ENCODE measurements at regions not wholly inside any gene's neighbourhood (a gene's known extent, or its start where the extent isn't known, plus 50 kb on each side); places are given as distances from the start of the nearest gene placed in this dataset.

DNA sequence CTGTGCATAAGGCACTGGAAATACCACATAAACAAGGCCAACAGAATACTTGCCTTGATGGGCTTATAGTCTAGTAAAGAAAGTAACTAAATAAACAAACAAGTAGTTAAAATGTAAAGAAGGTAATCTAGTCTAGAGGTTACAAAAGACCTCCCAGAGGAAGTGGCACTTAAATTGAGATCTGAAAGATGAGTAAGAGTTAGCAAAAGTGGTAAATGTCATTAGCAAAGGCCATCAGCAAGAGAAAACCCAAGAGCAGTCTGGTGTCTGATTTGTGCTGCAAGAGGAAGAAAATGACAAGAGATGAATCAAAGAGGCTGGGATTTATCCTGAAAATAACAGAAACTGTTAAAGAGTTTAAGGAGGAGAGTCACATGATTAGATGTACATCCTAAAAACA, 96.6 kb upstream of the SMLR1 start:
- Histone ChIP-seq H3K36me3 (ENCODE audit: insufficient read depth, low read length) (no peaks in the 10 kb centered on the region), H3K4me3 (ENCODE audit: low read length in 2 of 2) (no peak overlapping the region), H3K27me3 (ENCODE audit: insufficient read depth, low read length) (no peaks in the 10 kb centered on the region), H3K4me1 (ENCODE audit: insufficient read depth, low read length) (no peaks in the 10 kb centered on the region), H3K27ac (ENCODE audit: low read depth, low read length) (no peak overlapping the region), H3K9me3 (ENCODE audit: control insufficient read depth in 1 of 2, low read length in 2 of 2) (no peaks in the 10 kb centered on the region)
- Mint-ChIP-seq H3K4me3 (no peak overlapping the region), H3K27ac (peak overlapping the region in 1 of 7 donors; percentile 43), H3K27me3 (peaks cover 0 to 1% of the 10 kb centered on the region in 2 donors), H3K36me3 (no peaks in the 10 kb centered on the region), H3K9me3 (peaks cover 0 to 6% (median 0%) of the 10 kb centered on the region in 8 donors), H3K4me1 (peaks cover 2 to 6% (median 4%) of the 10 kb centered on the region in 4 donors)
- intact Hi-C loops (cut with micrococcal nuclease), result no loop called here
- DNase-seq, result no peak
- POLR2A ChIA-PET (ENCODE audit: partially characterized antibody), result interaction anchor here (0.7 kb wide), 1 partner anchor 32 kb away, joined by 3 read pairs; no protein-coding TSS in a partner anchor
- CTCF ChIA-PET (ENCODE audit: partially characterized antibody), result interaction anchor here (1.1 kb wide), 1 partner anchor 32 kb away, joined by 3 read pairs; no protein-coding TSS in a partner anchor

DNA sequence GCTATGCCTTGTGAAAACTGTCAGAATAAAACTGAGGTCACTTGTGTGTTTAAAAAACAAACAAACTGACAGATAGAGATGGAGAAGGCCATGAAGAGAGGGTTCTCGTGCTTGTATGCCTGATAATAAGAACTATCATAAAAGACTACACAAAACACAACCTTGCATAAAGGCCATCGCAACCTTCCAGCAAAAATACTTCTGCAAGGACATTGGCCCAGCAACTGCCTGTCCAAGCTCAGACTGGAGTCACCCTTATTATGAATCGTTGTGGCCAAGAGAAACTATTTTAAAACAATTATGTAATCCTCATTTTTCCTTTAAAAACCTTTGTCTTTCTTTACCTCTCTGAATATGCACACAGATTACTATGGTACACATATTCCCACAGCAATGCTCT, 93.0 kb upstream of the SMLR1 start:
- H3K36me3 ChIP-seq (ENCODE audit: insufficient read depth, low read length), result no peaks in the 10 kb centered on the region
- H3K4me1 ChIP-seq (ENCODE audit: insufficient read depth, low read length), result no peaks in the 10 kb centered on the region
- Mint-ChIP-seq H3K27ac (no peak overlapping the region), H3K4me3 (no peak overlapping the region), H3K4me1 (peaks cover 2 to 5% (median 4%) of the 10 kb centered on the region in 4 donors), H3K36me3 (no peaks in the 10 kb centered on the region), H3K27me3 (no peaks in the 10 kb centered on the region), H3K9me3 (peaks cover 0 to 2% (median 0%) of the 10 kb centered on the region in 8 donors)
- no peak overlapping the region for H3K27ac ChIP-seq (ENCODE audit: low read depth, low read length)
- POLR2A ChIA-PET (ENCODE audit: partially characterized antibody), result no interaction called here
- CTCF ChIA-PET (ENCODE audit: partially characterized antibody), result no interaction called here
- no peaks in the 10 kb centered on the region for H3K9me3 ChIP-seq (ENCODE audit: control insufficient read depth in 1 of 2, low read length in 2 of 2)
- intact Hi-C loops (cut with micrococcal nuclease), result no loop called here
- H3K27me3 ChIP-seq (ENCODE audit: insufficient read depth, low read length), result no peaks in the 10 kb centered on the region
- DNase-seq, result no peak
- H3K4me3 ChIP-seq (ENCODE audit: low read length in 2 of 2), result no peak overlapping the region

DNA sequence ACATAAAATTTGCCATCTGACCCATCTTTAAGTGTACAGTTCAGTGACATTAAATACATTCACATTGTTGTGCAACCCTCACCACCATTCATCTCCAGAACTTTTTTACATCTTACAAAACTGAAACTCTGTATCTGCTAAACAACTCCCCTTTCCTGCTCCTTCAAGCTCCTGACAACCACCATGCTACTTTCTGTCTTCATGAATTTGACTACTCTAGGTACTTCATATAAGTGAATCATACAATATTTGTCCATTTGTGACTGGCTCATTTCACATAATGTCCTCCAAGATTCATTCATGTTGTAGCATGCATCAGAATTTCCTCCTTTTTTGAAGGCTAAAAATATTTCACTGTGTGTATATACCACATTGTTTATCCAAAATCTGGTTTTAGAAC, 86.9 kb upstream of the SMLR1 start:
- H3K4me3 Mint-ChIP-seq, result no peak overlapping the region
- POLR2A ChIA-PET (ENCODE audit: partially characterized antibody), result no interaction called here
- no peaks in the 10 kb centered on the region for H3K4me1 ChIP-seq (ENCODE audit: insufficient read depth, low read length)
- CTCF ChIA-PET (ENCODE audit: partially characterized antibody), result interaction anchor here (0.6 to 1.2 kb wide), 2 partner anchors 25 to 42 kb away, joined by 3 read pairs; no protein-coding TSS in a partner anchor
- H3K27me3 Mint-ChIP-seq, result peaks cover 2 to 11% of the 10 kb centered on the region in 2 donors
- no peak overlapping the region for H3K4me3 ChIP-seq (ENCODE audit: low read length in 2 of 2)
- no peaks in the 10 kb centered on the region for H3K9me3 Mint-ChIP-seq
- H3K36me3 ChIP-seq (ENCODE audit: insufficient read depth, low read length), result no peaks in the 10 kb centered on the region
- H3K9me3 ChIP-seq (ENCODE audit: control insufficient read depth in 1 of 2, low read length in 2 of 2), result no peaks in the 10 kb centered on the region
- DNase-seq, result no peak
- intact Hi-C loops (cut with micrococcal nuclease), result no loop called here
- H3K27me3 ChIP-seq (ENCODE audit: insufficient read depth, low read length), result no peaks in the 10 kb centered on the region
- H3K4me1 Mint-ChIP-seq, result peaks cover 2 to 5% (median 4%) of the 10 kb centered on the region in 4 donors
- peak overlapping the region in 1 of 7 donors; percentile 11 for H3K27ac Mint-ChIP-seq
- no peak overlapping the region for H3K27ac ChIP-seq (ENCODE audit: low read depth, low read length)
- H3K36me3 Mint-ChIP-seq, result no peaks in the 10 kb centered on the region

DNA sequence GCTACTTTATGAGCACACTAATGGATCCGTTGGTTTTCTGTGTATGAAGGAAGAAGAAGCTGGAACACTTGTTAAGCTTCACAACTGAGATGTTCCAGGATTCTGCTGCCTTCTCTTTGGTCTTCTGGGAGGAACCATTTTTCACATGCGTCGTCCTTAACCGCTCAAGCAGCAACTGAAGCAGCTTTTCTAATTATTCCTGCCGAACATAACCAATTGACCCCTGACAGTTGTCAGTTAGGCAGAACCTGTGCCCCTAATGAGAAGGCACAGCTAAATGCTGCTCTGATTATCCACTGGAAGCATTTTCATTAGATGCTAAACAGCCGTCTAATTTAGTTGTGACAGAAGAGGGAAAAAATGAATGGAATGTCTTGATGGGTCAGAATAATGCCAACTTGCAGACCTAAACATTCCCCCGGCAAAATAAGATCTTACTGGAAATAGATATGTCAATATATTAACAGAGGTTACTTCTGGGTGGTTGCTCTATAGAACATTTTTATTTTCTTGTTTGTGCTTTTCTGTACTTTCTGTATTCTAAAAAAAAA, 85.0 kb upstream of the SMLR1 start:
- intact Hi-C loops (cut with micrococcal nuclease), result no loop called here
- no peaks in the 10 kb centered on the region for H3K9me3 ChIP-seq (ENCODE audit: control insufficient read depth in 1 of 2, low read length in 2 of 2)
- H3K4me3 ChIP-seq (ENCODE audit: low read length in 2 of 2), result no peak overlapping the region
- H3K9me3 Mint-ChIP-seq, result no peaks in the 10 kb centered on the region
- no peaks in the 10 kb centered on the region for H3K36me3 ChIP-seq (ENCODE audit: insufficient read depth, low read length)
- peaks cover 2 to 5% (median 4%) of the 10 kb centered on the region in 4 donors for H3K4me1 Mint-ChIP-seq
- H3K27me3 Mint-ChIP-seq, result peaks cover 2 to 11% of the 10 kb centered on the region in 2 donors
- no peak for DNase-seq
- ChIA-PET CTCF (ENCODE audit: partially characterized antibody) (interaction anchor here (2.0 kb wide), 1 partner anchor 44 kb away, joined by 6 read pairs; no protein-coding TSS in a partner anchor), POLR2A (ENCODE audit: partially characterized antibody) (no interaction called here)
- no peak overlapping the region for H3K4me3 Mint-ChIP-seq
- H3K27ac Mint-ChIP-seq, result no peak overlapping the region
- H3K27ac ChIP-seq (ENCODE audit: low read depth, low read length), result no peak overlapping the region
- no peaks in the 10 kb centered on the region for H3K4me1 ChIP-seq (ENCODE audit: insufficient read depth, low read length)
- H3K27me3 ChIP-seq (ENCODE audit: insufficient read depth, low read length), result no peaks in the 10 kb centered on the region
- no peaks in the 10 kb centered on the region for H3K36me3 Mint-ChIP-seq

DNA sequence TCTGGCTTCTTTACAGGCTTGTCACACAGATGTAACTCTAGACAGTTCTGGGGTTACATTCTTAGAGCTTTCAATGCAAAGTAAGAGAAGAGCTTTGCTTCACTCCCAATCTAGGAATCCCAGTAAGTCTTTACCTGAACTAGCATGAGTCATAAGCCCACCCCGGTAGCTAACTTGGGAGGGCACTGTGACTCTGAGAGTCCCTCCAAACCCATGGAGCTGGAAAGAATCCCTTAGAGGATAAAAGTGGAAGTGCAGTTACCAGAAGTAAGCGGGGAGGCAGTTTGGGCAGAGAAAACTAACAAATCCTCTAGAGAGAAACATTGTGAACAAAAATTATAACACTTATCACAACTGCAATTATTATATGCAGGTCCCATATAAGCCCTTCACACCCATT, 84.0 kb upstream of the SMLR1 start:
- H3K4me3 Mint-ChIP-seq, result no peak overlapping the region
- H3K36me3 ChIP-seq (ENCODE audit: insufficient read depth, low read length), result no peaks in the 10 kb centered on the region
- H3K4me3 ChIP-seq (ENCODE audit: low read length in 2 of 2), result no peak overlapping the region
- DNase-seq, result peak in 1 of 5 donors; percentile 33
- H3K9me3 ChIP-seq (ENCODE audit: control insufficient read depth in 1 of 2, low read length in 2 of 2), result no peaks in the 10 kb centered on the region
- no peaks in the 10 kb centered on the region for H3K36me3 Mint-ChIP-seq
- POLR2A ChIA-PET (ENCODE audit: partially characterized antibody), result no interaction called here
- no peaks in the 10 kb centered on the region for H3K27me3 ChIP-seq (ENCODE audit: insufficient read depth, low read length)
- no peak overlapping the region for H3K27ac ChIP-seq (ENCODE audit: low read depth, low read length)
- intact Hi-C loops (cut with micrococcal nuclease), result no loop called here
- H3K4me1 ChIP-seq (ENCODE audit: insufficient read depth, low read length), result no peaks in the 10 kb centered on the region
- H3K27ac Mint-ChIP-seq, result no peak overlapping the region
- CTCF ChIA-PET (ENCODE audit: partially characterized antibody), result interaction anchor here (1.1 to 2.0 kb wide), 2 partner anchors 45 to 418 kb away, joined by 3 to 6 read pairs; no protein-coding TSS in a partner anchor
- no peaks in the 10 kb centered on the region for H3K9me3 Mint-ChIP-seq
- H3K27me3 Mint-ChIP-seq, result peaks cover 2 to 11% of the 10 kb centered on the region in 2 donors
- H3K4me1 Mint-ChIP-seq, result peaks cover 2 to 5% (median 4%) of the 10 kb centered on the region in 4 donors

DNA sequence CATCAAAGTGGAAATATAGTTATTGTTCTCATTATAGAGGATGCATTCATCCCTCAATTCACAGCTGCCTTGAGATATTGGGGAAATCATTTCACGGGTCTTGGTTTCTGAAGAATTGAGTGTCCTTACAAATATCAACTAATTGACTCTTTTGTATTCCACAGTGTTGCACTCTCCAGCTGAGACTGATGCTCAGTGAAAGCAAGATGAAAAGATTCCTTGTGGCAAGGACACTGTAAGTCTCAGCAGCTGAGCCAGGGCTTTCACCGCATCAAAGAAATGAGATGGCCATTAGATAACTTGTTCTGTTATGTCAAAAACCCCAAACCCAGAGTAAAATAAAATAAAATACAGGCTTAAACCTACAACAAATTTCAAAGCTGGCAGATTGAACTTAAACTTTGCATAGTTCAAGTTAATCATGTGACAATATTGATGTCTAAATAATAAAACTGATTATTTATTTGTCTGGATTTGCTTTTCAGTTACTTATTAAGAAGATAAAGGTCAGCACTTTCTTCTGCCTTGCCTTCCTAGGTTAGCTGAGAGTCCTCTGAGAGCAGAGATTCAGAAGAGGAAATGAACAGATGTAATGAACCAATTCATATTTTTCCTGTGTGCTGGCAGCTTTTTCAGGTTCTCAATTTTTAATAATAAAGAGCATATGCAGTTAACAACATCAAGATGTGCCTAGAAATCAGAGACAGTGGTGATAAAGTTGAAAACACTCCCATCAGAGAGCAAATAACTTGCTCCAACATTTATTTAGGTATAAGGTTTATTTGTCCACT, 82.4 kb upstream of the SMLR1 start:
- Mint-ChIP-seq H3K9me3 (peaks cover 0 to 13% (median 7%) of the 10 kb centered on the region in 8 donors), H3K4me3 (no peak overlapping the region), H3K27ac (no peak overlapping the region), H3K36me3 (no peaks in the 10 kb centered on the region), H3K4me1 (peaks cover 2 to 5% (median 4%) of the 10 kb centered on the region in 4 donors), H3K27me3 (peaks cover 2 to 11% of the 10 kb centered on the region in 2 donors)
- POLR2A ChIA-PET (ENCODE audit: partially characterized antibody), result interaction anchor here (1.0 kb wide), 1 partner anchor 9 kb away, joined by 3 read pairs; no protein-coding TSS in a partner anchor
- H3K4me3 ChIP-seq (ENCODE audit: low read length in 2 of 2), result no peak overlapping the region
- H3K36me3 ChIP-seq (ENCODE audit: insufficient read depth, low read length), result no peaks in the 10 kb centered on the region
- H3K27ac ChIP-seq (ENCODE audit: low read depth, low read length), result no peak overlapping the region
- H3K4me1 ChIP-seq (ENCODE audit: insufficient read depth, low read length), result no peaks in the 10 kb centered on the region
- H3K9me3 ChIP-seq (ENCODE audit: control insufficient read depth in 1 of 2, low read length in 2 of 2), result no peaks in the 10 kb centered on the region
- no peaks in the 10 kb centered on the region for H3K27me3 ChIP-seq (ENCODE audit: insufficient read depth, low read length)
- intact Hi-C loops (cut with micrococcal nuclease), result no loop called here
- CTCF ChIA-PET (ENCODE audit: partially characterized antibody), result no interaction called here
- peak in 1 of 5 donors; percentile 7 for DNase-seq

DNA sequence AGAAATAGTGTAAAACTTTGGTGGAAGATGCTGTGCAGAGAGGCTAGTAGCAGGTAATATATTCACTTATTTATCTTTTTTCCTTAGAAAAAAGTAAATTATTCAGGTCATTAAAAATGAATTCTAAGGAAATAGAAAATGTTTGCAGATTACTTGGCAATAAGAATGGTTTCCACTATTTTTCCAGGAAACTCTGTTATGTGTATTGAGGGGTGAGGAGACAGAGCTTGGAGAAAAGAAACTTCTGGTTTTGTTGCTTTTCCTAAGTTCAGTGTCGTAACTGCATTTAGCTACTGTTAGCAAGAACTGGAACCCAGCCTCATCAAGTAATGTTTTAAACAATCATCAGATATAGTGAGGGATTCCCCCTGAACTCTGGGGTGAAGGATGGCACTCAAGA, 79.2 kb upstream of the SMLR1 start:
- Histone ChIP-seq H3K9me3 (ENCODE audit: control insufficient read depth in 1 of 2, low read length in 2 of 2) (no peaks in the 10 kb centered on the region), H3K27ac (ENCODE audit: low read depth, low read length) (no peak overlapping the region), H3K36me3 (ENCODE audit: insufficient read depth, low read length) (no peaks in the 10 kb centered on the region), H3K4me3 (ENCODE audit: low read length in 2 of 2) (no peak overlapping the region), H3K27me3 (ENCODE audit: insufficient read depth, low read length) (no peaks in the 10 kb centered on the region), H3K4me1 (ENCODE audit: insufficient read depth, low read length) (no peaks in the 10 kb centered on the region)
- CTCF ChIA-PET (ENCODE audit: partially characterized antibody), result no interaction called here
- Mint-ChIP-seq H3K4me1 (peaks cover 2 to 5% (median 4%) of the 10 kb centered on the region in 4 donors), H3K4me3 (no peak overlapping the region), H3K27ac (no peak overlapping the region), H3K9me3 (peaks cover 0 to 20% (median 16%) of the 10 kb centered on the region in 8 donors), H3K36me3 (peaks cover 2 to 5% of the 10 kb centered on the region in 2 donors), H3K27me3 (peaks cover 0 to 2% of the 10 kb centered on the region in 2 donors)
- no peak for DNase-seq
- intact Hi-C loops (cut with micrococcal nuclease), result no loop called here
- POLR2A ChIA-PET (ENCODE audit: partially characterized antibody), result no interaction called here
